ENCODE measurements at regions not wholly inside any gene's neighbourhood (a gene's known extent, or its start where the extent isn't known, plus 50 kb on each side); places are given as distances from the start of the nearest gene placed in this dataset.

GRCh38 chr11:131229221-131229620 lies 141.2 kb upstream of the NTM start:
- Mint-ChIP-seq H3K4me3 (no peak overlapping the region), H3K27me3 (no peaks in the 10 kb centered on the region), H3K36me3 (ENCODE audit: low read depth) (no peaks in the 10 kb centered on the region), H3K27ac (no peak overlapping the region), H3K4me1 (ENCODE audit: low read depth) (no peaks in the 10 kb centered on the region), H3K9me3 (no peaks in the 10 kb centered on the region)
- intact Hi-C loops (cut with micrococcal nuclease): no loop called here

GRCh38 chr11:131231317-131231940 lies 139.0 kb upstream of the NTM start:
- Mint-ChIP-seq H3K36me3 (ENCODE audit: low read depth) (no peaks in the 10 kb centered on the region), H3K27me3 (no peaks in the 10 kb centered on the region), H3K4me1 (ENCODE audit: low read depth) (no peaks in the 10 kb centered on the region), H3K27ac (no peak overlapping the region), H3K4me3 (no peak overlapping the region), H3K9me3 (no peaks in the 10 kb centered on the region)
- intact Hi-C loops (cut with micrococcal nuclease): no loop called here

GRCh38 chr11:131232261-131232660 lies 138.2 kb upstream of the NTM start:
- Mint-ChIP-seq H3K27ac (no peak overlapping the region), H3K36me3 (ENCODE audit: low read depth) (no peaks in the 10 kb centered on the region), H3K27me3 (no peaks in the 10 kb centered on the region), H3K4me1 (ENCODE audit: low read depth) (no peaks in the 10 kb centered on the region), H3K9me3 (no peaks in the 10 kb centered on the region), H3K4me3 (no peak overlapping the region)
- intact Hi-C loops (cut with micrococcal nuclease): no loop called here

GRCh38 chr11:131234221-131234620 lies 136.2 kb upstream of the NTM start:
- H3K4me1 Mint-ChIP-seq (ENCODE audit: low read depth): no peaks in the 10 kb centered on the region
- H3K9me3 Mint-ChIP-seq: no peaks in the 10 kb centered on the region
- intact Hi-C loops (cut with micrococcal nuclease): no loop called here
- H3K36me3 Mint-ChIP-seq (ENCODE audit: low read depth): no peaks in the 10 kb centered on the region
- no peak overlapping the region for H3K27ac Mint-ChIP-seq
- H3K4me3 Mint-ChIP-seq: no peak overlapping the region
- H3K27me3 Mint-ChIP-seq: no peaks in the 10 kb centered on the region

DNA sequence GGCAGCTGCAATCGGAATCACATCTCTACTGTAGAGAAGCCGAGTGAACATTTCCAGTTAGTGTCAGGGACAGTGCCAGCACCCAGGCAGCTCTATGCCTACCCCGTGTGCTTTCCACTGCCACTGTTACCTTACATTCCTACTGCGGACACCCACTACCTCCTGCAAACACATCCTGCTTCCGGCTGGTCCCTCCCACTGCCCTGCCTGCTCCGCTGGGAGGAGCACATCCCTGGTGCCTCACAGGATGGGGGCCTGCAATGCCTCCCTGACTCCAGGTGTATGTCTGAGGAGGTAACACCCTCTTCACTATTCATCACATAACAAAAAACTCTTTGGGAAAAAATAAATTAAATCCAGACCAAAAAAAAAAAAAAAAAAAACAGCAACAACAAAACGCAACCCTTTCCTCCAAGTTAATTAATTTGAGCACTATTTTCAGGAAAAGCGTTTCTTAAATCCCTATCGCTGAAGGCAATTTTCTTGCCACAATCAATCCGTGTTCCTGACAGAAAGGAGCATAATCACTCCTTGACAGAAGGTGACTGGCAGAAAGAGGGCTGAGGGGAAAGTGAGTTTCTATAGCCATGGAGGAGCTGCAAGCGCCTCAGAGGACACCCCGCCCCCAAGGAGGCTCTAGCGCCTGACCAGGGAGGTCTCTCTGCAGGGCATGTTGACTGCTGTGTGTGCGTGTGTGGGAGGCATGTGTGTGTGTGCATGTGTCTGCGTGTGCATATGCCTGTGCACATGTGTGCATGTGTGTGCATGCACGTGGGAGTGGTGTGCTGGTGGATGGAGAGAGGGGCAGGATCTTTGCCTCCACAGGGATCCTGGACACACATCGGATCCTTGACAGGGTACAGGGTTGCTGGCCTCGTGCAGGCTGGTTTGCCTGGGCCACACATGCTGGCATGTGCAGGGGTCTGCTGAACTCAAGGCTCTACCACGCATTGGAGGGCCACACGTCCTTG lies 134.8 kb upstream of the NTM start:
- H3K9me3 Mint-ChIP-seq: no peaks in the 10 kb centered on the region
- H3K4me3 Mint-ChIP-seq: no peak overlapping the region
- H3K27ac Mint-ChIP-seq: no peak overlapping the region
- H3K4me1 Mint-ChIP-seq (ENCODE audit: low read depth): no peaks in the 10 kb centered on the region
- intact Hi-C loops (cut with micrococcal nuclease): no loop called here
- H3K27me3 Mint-ChIP-seq: no peaks in the 10 kb centered on the region
- H3K36me3 Mint-ChIP-seq (ENCODE audit: low read depth): no peaks in the 10 kb centered on the region

DNA sequence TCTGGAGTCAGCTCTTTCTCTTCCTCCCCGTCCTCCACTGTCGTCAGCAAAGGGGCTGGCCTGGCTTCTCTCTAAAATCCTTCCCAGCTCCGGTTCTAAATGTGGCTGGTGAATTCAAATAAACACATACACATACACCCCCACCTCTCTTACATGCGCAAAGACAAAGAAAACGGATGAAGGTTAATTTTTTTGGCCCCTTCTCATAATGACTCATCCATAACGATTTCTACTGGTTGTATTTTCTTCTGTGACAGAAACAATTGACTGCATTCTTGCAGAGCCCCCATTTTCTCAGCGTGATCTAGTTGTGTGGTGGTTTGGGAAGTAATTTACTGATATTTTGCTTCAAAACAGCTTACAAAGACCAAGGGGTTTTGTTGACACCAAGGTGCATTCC lies 130.0 kb upstream of the NTM start:
- Mint-ChIP-seq H3K36me3 (ENCODE audit: low read depth) (no peaks in the 10 kb centered on the region), H3K27ac (no peak overlapping the region), H3K27me3 (peaks cover under 1% of the 10 kb centered on the region), H3K9me3 (no peaks in the 10 kb centered on the region), H3K4me1 (ENCODE audit: low read depth) (no peaks in the 10 kb centered on the region), H3K4me3 (no peak overlapping the region)
- intact Hi-C loops (cut with micrococcal nuclease): no loop called here

DNA sequence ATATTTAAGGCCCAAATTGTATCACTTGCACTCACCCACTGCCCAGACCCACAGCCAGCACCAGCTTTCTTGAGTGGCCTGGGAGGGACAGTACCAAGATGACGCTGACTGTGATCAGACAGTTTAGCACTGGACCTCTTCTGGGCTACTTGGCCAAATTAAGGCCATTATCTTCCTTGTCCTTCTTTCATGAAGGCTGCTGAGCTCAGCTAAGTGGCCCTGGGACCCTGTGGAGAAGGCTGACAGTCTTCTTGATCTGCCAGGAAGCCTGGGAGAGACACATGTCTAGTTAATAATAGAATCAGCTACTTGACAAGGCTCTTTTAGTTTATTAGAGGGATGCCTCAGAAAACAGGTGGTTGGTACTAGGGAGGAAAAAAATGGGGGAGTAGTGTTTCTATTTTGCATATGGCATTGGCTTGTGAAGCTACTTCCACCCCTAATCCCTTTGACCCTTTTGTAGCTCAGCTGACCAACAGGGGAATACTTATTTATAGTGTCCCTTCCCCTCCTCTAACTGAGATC lies 127.9 kb upstream of the NTM start:
- Mint-ChIP-seq H3K27ac (no peak overlapping the region), H3K4me3 (no peak overlapping the region)

DNA sequence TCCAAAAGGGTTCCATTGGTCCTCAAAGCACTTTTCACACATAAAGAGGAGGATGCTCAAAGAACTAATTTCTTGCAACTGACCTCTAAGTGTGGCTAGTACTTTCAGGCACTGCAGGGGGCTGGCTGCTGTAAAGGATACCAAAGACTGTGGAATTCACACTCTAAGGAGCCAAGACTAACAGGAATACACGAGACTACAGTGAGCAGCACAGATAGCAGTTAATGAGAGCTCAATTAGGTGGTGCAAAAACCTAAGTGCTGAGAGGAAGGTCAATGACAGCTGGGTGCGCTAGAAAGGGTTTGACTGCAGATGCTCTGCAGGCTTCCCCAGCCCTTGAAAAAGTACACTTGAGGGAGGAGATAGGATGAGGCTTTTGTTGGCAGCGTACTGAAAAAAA lies 124.3 kb upstream of the NTM start:
- Mint-ChIP-seq H3K4me1 (ENCODE audit: low read depth) (no peaks in the 10 kb centered on the region), H3K9me3 (no peaks in the 10 kb centered on the region), H3K27me3 (peaks cover 12% of the 10 kb centered on the region), H3K4me3 (no peak overlapping the region), H3K36me3 (ENCODE audit: low read depth) (no peaks in the 10 kb centered on the region), H3K27ac (no peak overlapping the region)
- intact Hi-C loops (cut with micrococcal nuclease): no loop called here

More for the DNA sequence above, 127.9 kb upstream of the NTM start:
- H3K27me3 Mint-ChIP-seq: peaks cover 12% of the 10 kb centered on the region
- no peaks in the 10 kb centered on the region for H3K9me3 Mint-ChIP-seq
- H3K4me1 Mint-ChIP-seq (ENCODE audit: low read depth): no peaks in the 10 kb centered on the region
- no peaks in the 10 kb centered on the region for H3K36me3 Mint-ChIP-seq (ENCODE audit: low read depth)
- intact Hi-C loops (cut with micrococcal nuclease): no loop called here

GRCh38 chr11:131246663-131247062 lies 123.8 kb upstream of the NTM start:
- no peaks in the 10 kb centered on the region for H3K4me1 Mint-ChIP-seq (ENCODE audit: low read depth)
- no peaks in the 10 kb centered on the region for H3K9me3 Mint-ChIP-seq
- no peak overlapping the region for H3K27ac Mint-ChIP-seq
- no peaks in the 10 kb centered on the region for H3K36me3 Mint-ChIP-seq (ENCODE audit: low read depth)
- H3K27me3 Mint-ChIP-seq: peaks cover 12% of the 10 kb centered on the region
- intact Hi-C loops (cut with micrococcal nuclease): no loop called here
- no peak overlapping the region for H3K4me3 Mint-ChIP-seq

- no peak overlapping the region for H3K27ac Mint-ChIP-seq
- no peaks in the 10 kb centered on the region for H3K9me3 Mint-ChIP-seq
- intact Hi-C loops (cut with micrococcal nuclease): no loop called here
- no peak overlapping the region for H3K4me3 Mint-ChIP-seq
- H3K27me3 Mint-ChIP-seq: peaks cover 12% of the 10 kb centered on the region
- no peaks in the 10 kb centered on the region for H3K36me3 Mint-ChIP-seq (ENCODE audit: low read depth)
- H3K4me1 Mint-ChIP-seq (ENCODE audit: low read depth): no peaks in the 10 kb centered on the region
These were observed 121.8 kb upstream of the NTM start for GRCh38 chr11:131248588-131248987.

DNA sequence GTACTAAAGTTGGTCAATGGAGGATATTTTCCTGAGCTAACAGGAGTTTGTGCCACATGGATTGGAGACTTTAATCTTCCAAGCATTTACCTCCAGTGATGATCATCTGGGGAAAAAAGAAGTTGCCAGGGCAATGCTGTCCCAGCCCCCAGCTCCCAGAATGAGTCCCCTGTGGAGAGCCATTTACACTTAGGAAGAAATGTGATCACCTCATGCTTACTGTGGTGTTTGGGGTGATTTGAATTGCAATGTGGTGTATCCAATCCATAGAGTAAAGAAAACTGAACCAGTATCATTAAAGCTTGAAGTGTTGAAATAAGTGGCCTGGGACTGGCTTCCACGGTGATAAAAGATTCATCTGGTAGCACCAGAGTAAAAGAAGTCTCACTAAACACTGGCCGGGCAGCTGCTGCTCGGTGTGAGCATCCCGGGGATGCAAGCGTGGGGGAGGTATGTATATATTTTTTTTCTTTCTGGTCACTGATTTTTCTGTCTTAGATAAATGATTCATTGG lies 117.2 kb upstream of the NTM start:
- intact Hi-C loops (cut with micrococcal nuclease): no loop called here
- Mint-ChIP-seq H3K4me1 (ENCODE audit: low read depth) (no peaks in the 10 kb centered on the region), H3K4me3 (no peak overlapping the region), H3K27me3 (peaks cover 2% of the 10 kb centered on the region), H3K27ac (no peak overlapping the region), H3K36me3 (ENCODE audit: low read depth) (no peaks in the 10 kb centered on the region), H3K9me3 (no peaks in the 10 kb centered on the region)

DNA sequence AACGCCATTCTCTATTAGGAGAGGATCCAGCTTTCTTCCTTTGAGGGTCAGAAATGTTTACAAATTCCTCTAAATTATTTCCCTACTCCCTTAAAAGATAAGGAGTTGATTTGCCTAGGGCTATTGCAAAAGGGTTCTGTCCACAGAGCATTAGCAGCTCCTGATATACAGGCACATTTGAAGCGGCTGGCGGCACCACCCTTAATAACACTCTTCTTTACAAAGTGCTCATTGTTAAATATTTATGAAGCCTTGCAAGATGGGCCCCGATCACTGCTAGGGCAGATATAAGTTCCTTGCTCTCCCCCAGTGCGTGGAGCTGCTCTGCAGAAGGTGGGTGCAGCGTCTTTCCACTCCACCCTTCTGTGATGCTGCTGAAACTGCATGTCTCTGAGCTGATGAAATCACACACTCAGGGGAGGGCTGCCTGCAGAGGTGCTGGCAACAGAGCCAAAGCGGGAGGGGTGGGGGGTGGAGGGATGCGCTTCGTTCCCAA lies 116.7 kb upstream of the NTM start:
- no peak overlapping the region for H3K27ac Mint-ChIP-seq

DNA sequence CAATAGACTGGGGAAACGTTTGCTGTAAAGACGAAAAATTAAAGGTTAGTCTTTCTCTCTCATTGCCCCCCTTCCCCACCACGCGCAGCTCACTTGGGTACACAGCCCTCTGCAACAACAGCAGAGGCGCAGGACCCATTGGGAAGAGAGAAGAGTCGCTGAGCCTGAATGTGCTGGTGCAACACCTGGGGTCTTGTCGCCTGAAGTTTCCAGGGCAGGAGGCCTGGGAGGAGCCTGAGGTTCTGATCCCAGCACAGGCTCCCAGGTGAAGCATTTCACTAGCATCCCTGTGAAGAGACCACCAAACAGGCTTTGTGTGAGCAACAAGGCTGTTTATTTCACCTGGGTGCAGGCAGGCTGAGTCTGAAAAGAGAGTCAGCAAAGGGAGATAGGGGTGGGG lies 116.2 kb upstream of the NTM start:
- intact Hi-C loops (cut with micrococcal nuclease): no loop called here
- Mint-ChIP-seq H3K27me3 (peaks cover 2% of the 10 kb centered on the region), H3K4me3 (no peak overlapping the region), H3K27ac (no peak overlapping the region), H3K4me1 (ENCODE audit: low read depth) (no peaks in the 10 kb centered on the region), H3K36me3 (ENCODE audit: low read depth) (no peaks in the 10 kb centered on the region), H3K9me3 (no peaks in the 10 kb centered on the region)

More for the DNA sequence above, 116.7 kb upstream of the NTM start:
- Mint-ChIP-seq H3K9me3 (no peaks in the 10 kb centered on the region), H3K27me3 (peaks cover 2% of the 10 kb centered on the region), H3K4me1 (ENCODE audit: low read depth) (no peaks in the 10 kb centered on the region), H3K4me3 (no peak overlapping the region), H3K36me3 (ENCODE audit: low read depth) (no peaks in the 10 kb centered on the region)
- intact Hi-C loops (cut with micrococcal nuclease): no loop called here

DNA sequence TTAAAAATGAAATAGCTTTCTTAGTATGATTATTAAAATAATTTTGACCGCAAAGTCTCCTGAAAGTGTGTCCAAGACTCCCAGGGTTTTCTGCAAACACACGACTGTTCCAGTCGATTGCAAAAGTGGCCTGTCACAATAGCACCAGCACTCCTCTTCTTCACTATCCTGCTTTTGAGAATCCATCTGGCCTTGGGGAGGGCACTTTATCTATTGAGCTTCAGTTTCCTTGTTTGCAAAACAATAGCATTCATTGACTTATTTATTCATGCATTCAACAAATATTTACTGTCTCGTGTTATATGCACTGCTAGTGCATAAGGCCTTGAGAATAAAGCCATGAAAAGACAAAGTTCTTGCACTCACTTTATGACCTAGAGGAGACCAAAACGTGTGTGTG lies 96.2 kb upstream of the NTM start:
- H3K4me3 Mint-ChIP-seq: no peak overlapping the region
- no peak overlapping the region for H3K27ac Mint-ChIP-seq
- no peaks in the 10 kb centered on the region for H3K27me3 Mint-ChIP-seq
- no peaks in the 10 kb centered on the region for H3K36me3 Mint-ChIP-seq (ENCODE audit: low read depth)
- no peaks in the 10 kb centered on the region for H3K4me1 Mint-ChIP-seq (ENCODE audit: low read depth)
- intact Hi-C loops (cut with micrococcal nuclease): no loop called here
- peaks cover 31% of the 10 kb centered on the region for H3K9me3 Mint-ChIP-seq

Measured in dendritic cell treated with granulocyte-macrophage colony-stimulating factor and Interleukin-4, amounts not matched to agents 40 ng/mL and 50 ng/mL, for 4 days (primary cell).